GM10248 (cell line): ENCODE measurements at regions not wholly inside any gene's neighbourhood (a gene's known extent, or its start where the extent isn't known, plus 50 kb on each side); places are given as distances from the start of the nearest gene placed in this dataset.

Experiments used
- CTCF ChIA-PET: fragments of 300-600 bp; sonication (Branson Sonifier 250); formaldehyde crosslinking; extraction: SDS; loops from one replicate; lab custom pipeline; 2021; ENCODE audit warnings: antibody characterized with exemption; lab: Yijun Ruan, JAX
- POLR2A ChIA-PET: fragments of 350-650 bp; sonication (Branson Sonifier 250); formaldehyde crosslinking; extraction: SDS; loops from one replicate; lab custom pipeline; 2020; ENCODE audit warnings: antibody characterized with exemption; lab: Yijun Ruan, JAX
- DNase-seq: peaks from one replicate; pipeline ENCODE4 v3.0.0; 2012; ENCODE audit errors: extremely low spot score
- TF ChIP-seq, protein P1 (sequence below): IDR thresholded peaks from 2 replicates; pipeline ENCODE4 v1.5.1; 2012; ENCODE audit warnings: mild to moderate bottlenecking, low read depth; ENCODE audit errors: extremely low read depth, missing control alignments, control extremely low read depth

DNA sequence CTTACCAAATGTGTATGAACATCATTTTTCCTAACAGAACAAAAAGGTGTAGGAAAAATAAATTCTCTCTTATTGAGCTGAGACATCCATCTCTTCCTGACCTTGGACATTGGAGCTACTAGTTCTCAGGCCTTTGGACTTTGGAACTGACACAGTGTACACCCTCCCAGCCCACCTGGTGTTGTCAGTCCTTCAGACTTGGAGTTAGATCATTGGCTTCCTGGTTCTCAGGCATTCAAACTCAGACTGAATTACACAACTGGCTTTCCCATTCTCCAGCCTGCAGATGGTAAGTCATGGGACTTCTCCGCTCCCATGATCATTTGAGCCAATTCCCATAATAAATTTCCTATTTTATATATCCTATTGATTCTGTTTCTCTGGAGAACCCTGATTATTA is 84.8 kb upstream of the EDNRA start:
- TF ChIP-seq, protein P1, sequence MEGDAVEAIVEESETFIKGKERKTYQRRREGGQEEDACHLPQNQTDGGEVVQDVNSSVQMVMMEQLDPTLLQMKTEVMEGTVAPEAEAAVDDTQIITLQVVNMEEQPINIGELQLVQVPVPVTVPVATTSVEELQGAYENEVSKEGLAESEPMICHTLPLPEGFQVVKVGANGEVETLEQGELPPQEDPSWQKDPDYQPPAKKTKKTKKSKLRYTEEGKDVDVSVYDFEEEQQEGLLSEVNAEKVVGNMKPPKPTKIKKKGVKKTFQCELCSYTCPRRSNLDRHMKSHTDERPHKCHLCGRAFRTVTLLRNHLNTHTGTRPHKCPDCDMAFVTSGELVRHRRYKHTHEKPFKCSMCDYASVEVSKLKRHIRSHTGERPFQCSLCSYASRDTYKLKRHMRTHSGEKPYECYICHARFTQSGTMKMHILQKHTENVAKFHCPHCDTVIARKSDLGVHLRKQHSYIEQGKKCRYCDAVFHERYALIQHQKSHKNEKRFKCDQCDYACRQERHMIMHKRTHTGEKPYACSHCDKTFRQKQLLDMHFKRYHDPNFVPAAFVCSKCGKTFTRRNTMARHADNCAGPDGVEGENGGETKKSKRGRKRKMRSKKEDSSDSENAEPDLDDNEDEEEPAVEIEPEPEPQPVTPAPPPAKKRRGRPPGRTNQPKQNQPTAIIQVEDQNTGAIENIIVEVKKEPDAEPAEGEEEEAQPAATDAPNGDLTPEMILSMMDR = no peak
- ChIA-PET POLR2A (no interaction called here), CTCF (no interaction called here)
- no peak for DNase-seq

DNA sequence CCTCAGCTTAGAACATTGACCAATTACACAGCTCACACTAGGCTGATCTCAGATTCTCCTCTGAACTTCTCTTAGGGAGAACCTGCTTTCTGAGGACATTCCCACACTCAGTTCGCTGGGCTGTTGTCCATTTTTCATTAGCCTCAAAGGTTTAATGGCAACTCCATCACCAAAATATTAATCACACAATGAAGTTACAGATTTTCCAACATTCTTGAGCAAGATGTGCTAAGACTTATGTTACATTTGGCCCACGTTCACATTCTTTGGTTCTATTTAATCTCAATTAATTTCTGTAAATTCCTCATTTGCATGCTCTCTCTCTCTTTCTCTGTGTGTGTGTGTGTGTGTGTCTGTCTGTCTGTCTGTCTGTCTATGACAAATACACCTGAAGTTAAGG is 82.3 kb upstream of the EDNRA start:
- ChIA-PET CTCF (no interaction called here), POLR2A (no interaction called here)
- TF ChIP-seq, protein P1 = no peak
- no peak for DNase-seq

DNA sequence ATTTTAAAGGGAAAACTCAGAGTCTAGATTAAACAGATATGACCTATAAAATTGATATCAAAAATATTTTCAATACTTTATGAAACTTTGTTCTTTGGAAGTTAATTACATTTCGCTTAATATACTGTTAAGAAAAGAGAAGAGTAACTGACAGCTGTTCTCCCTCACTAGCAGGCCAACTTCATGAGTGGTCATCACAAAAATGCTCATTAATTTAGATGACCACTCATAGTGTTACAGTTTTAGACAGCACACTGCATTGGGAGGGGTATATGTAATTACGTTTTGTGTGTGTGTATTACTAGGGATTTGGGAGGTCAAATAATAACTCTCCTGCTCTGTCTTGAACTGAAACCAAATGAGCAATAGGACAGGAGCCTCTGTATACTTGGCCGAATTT is 80.2 kb upstream of the EDNRA start:
- POLR2A ChIA-PET = no interaction called here

DNA sequence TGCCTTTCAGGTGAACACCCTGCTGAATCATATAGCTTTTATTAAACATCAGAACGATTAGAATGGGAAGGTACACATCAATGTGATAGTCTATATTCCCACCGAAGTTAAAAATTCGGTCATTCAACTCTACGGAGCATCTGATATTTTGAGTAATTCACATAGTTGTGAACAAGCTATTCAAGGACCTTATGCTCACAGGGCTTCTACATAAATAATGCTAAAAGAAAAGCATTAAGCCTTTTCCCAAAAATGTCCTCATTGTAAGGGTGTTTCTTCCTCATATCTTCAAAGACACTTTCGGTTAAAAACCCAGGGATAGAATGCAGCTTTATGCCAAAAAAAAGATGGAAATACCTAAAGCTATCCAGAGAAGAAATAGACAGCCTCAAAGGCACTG is 79.7 kb upstream of the EDNRA start:
- TF ChIP-seq, protein P1 = no peak
- ChIA-PET CTCF (no interaction called here), POLR2A (no interaction called here)
- no peak for DNase-seq

More for the DNA sequence above, 80.2 kb upstream of the EDNRA start:
- TF ChIP-seq, protein P1 = no peak
- DNase-seq = no peak
- CTCF ChIA-PET = no interaction called here

DNA sequence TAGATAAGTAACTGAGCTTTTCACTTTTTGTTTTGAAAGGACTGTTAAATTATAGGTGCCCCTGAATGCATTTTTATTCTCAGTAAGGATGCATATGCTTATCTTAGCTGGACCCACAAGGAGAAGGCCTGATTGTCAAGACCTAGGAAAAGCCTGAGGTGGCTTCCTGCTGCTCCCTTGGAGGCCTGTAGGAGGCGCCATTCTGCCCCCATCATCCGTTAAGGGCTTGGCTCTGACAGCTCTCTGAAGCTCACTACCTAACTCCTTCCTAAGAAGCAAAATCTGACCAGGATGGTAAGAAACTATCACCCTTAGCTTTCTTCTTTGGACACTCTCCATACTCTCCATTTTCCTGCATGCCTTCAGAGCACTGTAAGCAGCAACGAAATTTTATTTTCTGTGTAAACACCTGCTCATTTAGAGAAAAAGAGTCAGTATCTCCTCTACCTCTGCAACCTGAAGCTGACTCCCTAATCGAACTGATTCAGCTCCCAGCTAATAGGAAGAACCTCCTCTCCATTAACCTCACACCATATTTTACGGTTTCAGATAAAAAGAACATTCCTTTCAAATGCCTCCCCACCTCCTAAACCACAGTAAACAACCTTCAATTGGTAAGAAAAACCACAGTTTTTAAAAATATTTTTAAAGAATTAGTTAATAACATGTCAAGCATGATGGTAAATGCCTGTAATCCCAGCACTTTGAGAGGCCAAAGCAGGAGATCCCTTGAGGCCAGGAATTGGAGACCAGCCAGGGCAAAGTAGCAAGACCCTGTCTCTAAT is 73.4 kb upstream of the EDNRA start:
- TF ChIP-seq, protein P1 = peak; percentile 32
- no peak for DNase-seq

DNA sequence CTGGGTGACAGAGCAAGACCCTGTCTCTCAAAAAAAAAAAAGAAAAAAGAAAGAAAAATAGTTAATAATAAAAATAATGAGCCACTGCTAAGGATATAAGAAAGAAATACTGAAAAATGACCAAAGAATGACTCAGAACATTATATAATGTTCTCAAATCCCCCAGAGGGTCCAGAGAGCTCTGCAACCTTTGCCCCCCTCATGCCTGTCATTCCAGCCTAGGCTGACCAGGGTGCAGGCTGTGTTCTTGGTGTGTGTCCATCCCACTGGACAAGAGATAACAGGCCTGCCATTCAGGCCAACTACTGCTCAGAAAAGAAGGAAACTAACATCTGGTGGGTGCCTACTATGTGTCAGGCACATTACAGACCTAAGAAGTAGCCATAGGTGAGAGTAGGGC is 72.7 kb upstream of the EDNRA start:
- POLR2A ChIA-PET = no interaction called here
- CTCF ChIA-PET = interaction anchor here (1.2 to 1.6 kb wide), 3 partner anchors 17 to 247 kb away, joined by 3 to 4 read pairs (median 3); no protein-coding TSS in a partner anchor
- TF ChIP-seq, protein P1 = no peak
- no peak for DNase-seq

More for the DNA sequence above, 73.4 kb upstream of the EDNRA start:
- POLR2A ChIA-PET = no interaction called here
- CTCF ChIA-PET = interaction anchor here (0.6 to 1.4 kb wide), 3 partner anchors 17 to 246 kb away, joined by 3 to 4 read pairs (median 3); no protein-coding TSS in a partner anchor
